Heart left ventricle (tissue), 13 donors: ENCODE measurements at regions not wholly inside any gene's neighbourhood (a gene's known extent, or its start where the extent isn't known, plus 50 kb on each side); places are given as distances from the start of the nearest gene placed in this dataset.

Experiments used
- CTCF ChIP-seq, 12 donors: fragments of 200-600 bp; sonication (generic) in 4 of 12; IDR thresholded peaks; one replicate each; pipeline versions ENCODE4 v1.5.0 to v1.8.0; 2018 to 2022; ENCODE audit warnings: antibody characterized with exemption in 12 of 12, mild to moderate bottlenecking in 5 of 12
- POLR2A ChIP-seq, 2 donors: fragments of 450-650 bp; IDR thresholded peaks; one replicate each; pipeline ENCODE4 v1.6.1; 2017; ENCODE audit warnings: antibody characterized with exemption in 2 of 2, mild to moderate bottlenecking in 2 of 2, moderate library complexity in 2 of 2
- donor health status: ischemic (EF 13 %, LVEDD 7.1; RV severe dilation, severe dysfunction).
- donor health status: DM: no; HTN: yes; CAD: no.
- donor health status: DM: no; HTN: no; CAD: no.
- donor health status: ischemic (EF 25% LVEDD 6.9; RV normal size, moderate dysfunction).
- donor health status: ischemic (EF 25% LVEDD 5.7; RV mildly dilated, moderate dysfunction).
- donor health status: ischemic (EF 35%, LVEDD 5.7; RV mildly dilated, moderate dysfunction).
- donor health status: nonischemic (EF 11% LVEDD 7.7; RV severe dilation, severe dysfunction).
- donor health status: DM: yes; HTN: yes; CAD: no.
- donor health status: PGD.
- donor health status: ischemic (EF 29% LVEDD 5.4; RV normal size, mild dysfunction).
- donor health status: nonischemic (EF 23%, LVEDD 6.1; RV moderate dilation, normal function).

DNA sequence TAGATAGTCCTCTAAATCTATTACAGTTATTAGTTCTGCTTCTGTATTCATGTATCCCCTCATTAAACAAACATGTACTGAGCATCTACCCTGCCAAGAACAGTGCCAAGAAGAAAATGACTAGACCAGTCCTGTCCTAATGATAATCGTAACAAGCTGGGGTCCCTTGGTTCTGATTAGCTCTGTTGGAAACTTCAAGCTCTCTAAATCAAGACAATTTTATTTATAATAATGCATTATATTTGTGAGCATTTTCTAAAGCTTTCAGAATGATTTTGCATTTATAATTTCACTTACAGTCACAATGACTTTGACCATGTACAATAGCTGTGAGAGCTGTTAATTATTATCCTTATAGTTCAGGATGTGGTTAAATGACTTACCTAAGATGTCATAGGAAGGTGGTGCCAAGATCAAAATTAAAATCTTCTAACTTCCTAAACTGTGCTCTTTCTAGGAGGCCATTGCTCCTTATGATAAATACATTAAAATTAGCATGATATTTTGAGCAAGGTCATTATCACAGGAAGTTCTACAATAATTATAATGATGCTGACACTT is 336.5 kb upstream of the SLC39A10 start:
- no peak for TF ChIP-seq CTCF (IDR thresholded peaks at IDR 0.05)
- no peak for TF ChIP-seq POLR2A (IDR thresholded peaks at IDR 0.05)
